ENCODE measurements at regions not wholly inside any gene's neighbourhood (a gene's known extent, or its start where the extent isn't known, plus 50 kb on each side); places are given as distances from the start of the nearest gene placed in this dataset.
"Not testable (repeated sequence)": the region's sequence is repeated elsewhere in the genome, so short reads cannot be mapped to it uniquely, and the experiment has no call there.

- H3K9me3 Mint-ChIP-seq; H3K27ac Mint-ChIP-seq; intact Hi-C loops (cut with micrococcal nuclease); H3K36me3 Mint-ChIP-seq (ENCODE audit: low read depth); CTCF ChIA-PET; H3K4me3 Mint-ChIP-seq; DNase-seq; H3K27me3 Mint-ChIP-seq; ATAC-seq (ENCODE audit: low read depth); POLR2A ChIA-PET; H3K4me1 Mint-ChIP-seq: not testable (repeated sequence)
These were observed 53.7 kb upstream of the ZSCAN2 start for GRCh38 chr15:84547150-84547549.

- H3K36me3 Mint-ChIP-seq (ENCODE audit: low read depth); ATAC-seq (ENCODE audit: low read depth); H3K27ac Mint-ChIP-seq; H3K4me1 Mint-ChIP-seq; H3K4me3 Mint-ChIP-seq; CTCF ChIA-PET; H3K27me3 Mint-ChIP-seq; H3K9me3 Mint-ChIP-seq; DNase-seq; intact Hi-C loops (cut with micrococcal nuclease); POLR2A ChIA-PET: not testable (repeated sequence)
These were observed 50.3 kb upstream of the ZSCAN2 start for GRCh38 chr15:84550503-84550902.
